Activated naive CD4-positive, alpha-beta T cell treated with Interleukin-2 at 50 U/mL for 16 hours (primary cell): ENCODE measurements at regions not wholly inside any gene's neighbourhood (a gene's known extent, or its start where the extent isn't known, plus 50 kb on each side); places are given as distances from the start of the nearest gene placed in this dataset.

ENCODE experiments used
- DNase-seq: peaks from one replicate; pipeline ENCODE4 v3.0.0-alpha.2; 2020

- no peak for DNase-seq
These were observed 179.1 kb upstream of the ZPLD1 start for GRCh38 chr3:102255736-102256135.

GRCh38 chr3:102258666-102259227, 176.1 kb upstream of the ZPLD1 start:
- no peak for DNase-seq

DNA sequence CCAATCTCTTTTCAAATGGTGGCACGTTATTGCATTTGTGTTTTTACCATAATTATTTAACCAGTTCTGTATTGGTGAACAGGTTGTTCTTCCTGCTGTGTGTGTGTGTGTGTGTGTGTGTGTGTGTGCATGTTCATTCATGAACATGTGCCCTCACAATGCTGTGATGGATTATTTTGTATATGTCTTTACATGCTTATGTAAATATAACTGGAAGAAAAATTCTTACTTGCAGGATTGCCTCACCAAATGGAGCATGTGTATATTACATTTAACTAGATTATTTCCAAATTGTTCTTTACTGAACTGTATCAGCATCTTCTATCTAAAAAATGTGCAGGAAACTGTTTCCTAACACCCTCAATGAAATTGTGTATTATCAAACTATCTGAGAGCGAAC, 175.2 kb upstream of the ZPLD1 start:
- DNase-seq, result no peak

DNA sequence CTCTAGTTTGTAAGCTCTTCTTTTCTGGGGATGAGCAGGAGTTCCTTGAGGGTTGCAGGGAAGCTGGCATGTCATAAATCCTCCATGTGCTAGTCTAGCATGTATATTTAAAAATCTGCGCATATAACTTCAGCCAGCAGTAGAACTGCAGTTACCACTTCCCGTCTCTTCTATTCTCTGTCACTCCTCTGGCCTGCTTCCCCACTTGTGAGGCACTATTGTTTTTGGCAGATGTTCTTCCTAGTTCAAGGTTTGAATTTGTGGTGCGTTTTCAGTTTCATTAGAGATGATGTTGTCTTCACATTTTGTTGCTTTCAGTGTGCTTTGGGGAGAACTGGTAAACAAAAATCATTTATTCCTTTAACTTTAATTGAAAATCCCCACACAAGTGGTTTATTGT, 169.1 kb upstream of the ZPLD1 start:
- DNase-seq, result no peak

DNA sequence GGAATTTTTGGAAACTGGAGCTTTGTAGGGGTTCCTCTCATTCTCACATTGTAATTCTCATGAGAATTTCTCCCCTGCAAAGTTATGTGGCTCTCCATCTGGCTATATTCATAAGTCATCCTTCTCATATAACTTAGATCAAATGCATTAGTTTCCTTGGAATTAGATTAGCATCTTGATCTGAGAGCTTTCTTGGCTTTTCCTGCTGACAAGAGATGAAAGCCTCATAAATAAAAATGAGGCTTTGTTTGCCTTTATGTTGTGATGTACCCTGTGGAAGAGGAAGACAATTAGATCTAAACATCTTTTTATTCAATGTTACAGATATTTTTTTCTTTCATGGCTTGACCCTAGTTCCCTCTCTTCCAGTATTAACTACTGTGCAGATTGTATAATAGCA, 165.4 kb upstream of the ZPLD1 start:
- DNase-seq, result no peak

DNA sequence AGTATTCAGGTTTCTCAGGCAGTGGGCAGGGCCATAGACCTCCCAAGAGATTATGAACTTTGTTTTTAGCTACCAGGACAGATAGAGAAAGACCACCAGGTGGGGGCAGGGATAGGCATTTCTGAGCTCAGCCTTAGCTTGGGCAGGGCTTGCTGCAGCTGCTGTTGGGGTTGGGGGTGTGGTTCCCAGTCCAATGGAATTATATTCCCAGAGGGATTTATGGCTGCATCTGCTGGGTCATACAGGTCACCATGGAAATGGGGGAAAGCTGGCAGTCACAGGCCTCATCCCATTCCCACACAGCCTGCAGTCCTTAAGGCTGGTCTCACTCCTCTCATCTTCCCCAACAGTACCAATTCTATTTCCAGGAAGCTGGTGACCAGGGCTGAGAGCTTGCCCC, 144.6 kb upstream of the ZPLD1 start:
- DNase-seq, result no peak

- no peak for DNase-seq
These were observed 139.1 kb upstream of the ZPLD1 start for GRCh38 chr3:102295756-102296155.

DNA sequence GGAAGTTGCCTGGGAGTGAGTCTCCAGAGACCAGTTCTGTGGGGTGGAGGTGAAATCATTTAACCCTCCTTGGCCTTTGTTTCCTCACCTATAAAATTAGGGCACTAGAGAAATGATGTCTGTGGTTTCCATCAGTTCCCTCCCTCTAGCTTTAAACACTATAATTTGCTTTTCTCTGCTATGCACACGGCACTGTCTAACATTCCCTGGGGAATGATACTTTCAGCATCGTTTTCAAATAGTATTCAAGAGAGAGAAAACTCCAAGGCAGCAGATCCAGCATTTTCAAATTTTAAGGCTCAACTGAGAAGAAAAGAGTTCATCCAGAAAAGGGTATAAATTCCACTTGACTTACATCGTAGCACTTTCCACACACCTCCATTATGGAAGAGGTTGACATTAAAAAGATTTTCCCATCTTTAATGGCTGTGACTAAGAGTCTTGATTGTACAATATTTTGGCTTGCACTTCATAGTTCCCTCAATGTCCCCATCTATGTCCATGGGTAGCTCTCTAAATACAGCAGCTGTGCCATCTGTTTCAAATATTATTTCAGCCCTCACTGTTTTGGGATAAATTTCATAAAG, 137.7 kb upstream of the ZPLD1 start:
- no peak for DNase-seq

GRCh38 chr3:102299125-102299877, 135.5 kb upstream of the ZPLD1 start:
- DNase-seq, result no peak

DNA sequence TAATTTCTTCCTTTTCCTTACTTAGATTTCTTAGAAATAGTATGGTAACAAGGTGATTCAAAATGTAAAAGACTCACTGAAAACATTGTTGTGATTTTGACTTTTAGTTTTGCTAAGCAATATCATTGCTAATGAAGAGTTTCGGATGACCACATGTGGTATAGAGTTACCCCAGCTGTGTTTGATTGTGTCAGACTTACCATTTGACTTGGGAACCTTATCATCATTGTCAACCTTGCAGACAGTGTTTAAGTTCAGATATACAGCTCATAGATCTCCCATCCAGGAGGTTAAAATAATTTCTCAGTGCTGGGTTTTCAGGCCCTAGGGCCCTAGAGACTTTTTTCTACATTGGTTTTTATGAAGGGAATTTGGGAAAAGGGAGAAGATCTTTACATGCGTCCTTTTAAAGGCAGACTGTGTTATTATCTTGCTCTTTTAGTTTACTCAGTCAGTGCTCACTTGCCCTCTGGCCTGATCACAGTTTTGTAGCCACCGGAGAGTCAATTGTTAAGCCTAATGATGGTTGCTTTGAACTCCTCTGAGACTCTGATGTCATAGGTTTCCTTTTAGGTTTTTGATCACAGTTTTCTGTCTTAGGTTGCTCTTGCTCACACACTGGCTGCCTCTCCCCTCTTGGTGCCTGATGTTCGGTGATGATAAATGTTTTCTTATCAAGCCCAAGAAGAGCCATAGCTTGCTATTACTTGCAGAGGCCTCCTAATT, 133.5 kb upstream of the ZPLD1 start:
- DNase-seq, result no peak

DNA sequence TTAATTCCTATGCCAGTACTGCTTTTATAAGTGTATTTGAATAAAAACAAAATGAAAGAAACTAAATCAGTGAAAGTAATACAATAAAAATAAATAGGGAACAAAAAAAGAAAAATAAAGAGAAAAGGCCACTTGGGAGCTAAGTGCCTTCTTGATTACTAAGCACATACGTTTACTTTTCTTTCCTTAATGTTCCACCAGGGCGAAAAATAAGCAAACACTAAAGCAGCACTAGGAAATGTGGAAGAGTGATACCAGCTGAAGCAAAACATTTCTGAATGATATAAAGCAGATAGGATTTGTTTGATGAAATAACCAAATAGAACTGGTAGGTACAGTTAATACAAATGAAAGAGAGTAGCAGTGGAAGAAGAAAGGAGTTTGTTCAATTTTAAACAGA, 132.8 kb upstream of the ZPLD1 start:
- no peak for DNase-seq

DNA sequence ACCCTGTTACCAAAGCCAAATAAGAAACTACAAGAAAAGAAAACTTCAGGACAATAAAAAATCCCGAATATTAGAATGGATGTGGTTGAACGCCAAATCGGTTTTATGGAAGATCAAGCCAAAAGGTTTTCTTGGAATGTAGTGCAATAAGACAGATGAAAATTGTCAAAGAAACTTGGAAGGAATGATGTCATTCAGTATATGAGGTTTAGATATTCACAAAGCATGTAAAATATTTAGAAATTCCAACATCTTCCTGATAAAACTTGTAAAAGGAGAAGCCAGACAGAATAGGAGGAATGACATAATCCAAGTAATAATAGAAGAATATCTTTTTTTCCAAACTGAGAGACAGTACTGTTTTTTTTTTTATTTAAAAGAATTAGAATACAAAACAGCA, 130.3 kb upstream of the ZPLD1 start:
- no peak for DNase-seq

GRCh38 chr3:102307442-102307841, 127.4 kb upstream of the ZPLD1 start:
- DNase-seq, result no peak

DNA sequence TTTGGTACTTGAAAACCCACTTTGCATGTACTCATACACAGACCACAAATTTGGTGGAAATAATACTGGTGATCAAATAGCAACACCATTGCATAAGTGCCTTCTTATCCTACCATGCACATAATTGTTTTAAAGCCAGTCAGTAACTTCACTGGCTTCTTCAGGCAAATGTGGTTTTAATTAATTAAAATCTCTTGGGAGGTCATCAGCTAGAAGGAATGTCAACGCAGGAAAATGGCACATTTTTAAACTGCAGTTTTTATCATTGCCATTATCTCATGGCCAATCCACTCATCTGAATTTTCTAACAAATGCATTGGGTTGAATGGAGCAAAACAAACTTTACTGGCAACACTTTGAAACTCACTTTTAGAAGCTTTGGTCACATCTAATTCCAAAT, 105.7 kb upstream of the ZPLD1 start:
- no peak for DNase-seq

DNA sequence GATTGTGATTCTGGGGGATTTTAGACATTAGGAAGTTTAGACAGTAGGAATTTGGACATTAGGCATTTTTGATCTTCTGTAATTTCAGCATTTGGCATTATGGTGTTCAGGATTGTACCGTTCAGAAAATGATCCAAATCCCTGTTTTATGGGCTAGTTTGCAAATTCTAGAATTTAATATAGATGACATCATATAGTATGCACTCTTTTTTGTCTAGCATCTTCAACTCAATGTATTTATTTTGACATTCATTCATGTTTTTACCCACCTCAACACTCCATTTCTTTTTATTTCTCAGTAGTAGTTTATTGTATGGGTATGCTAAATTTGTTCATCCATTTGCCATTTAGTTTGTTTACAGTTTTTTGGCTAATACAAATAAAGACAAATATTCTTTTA, 105.3 kb upstream of the ZPLD1 start:
- DNase-seq, result no peak

DNA sequence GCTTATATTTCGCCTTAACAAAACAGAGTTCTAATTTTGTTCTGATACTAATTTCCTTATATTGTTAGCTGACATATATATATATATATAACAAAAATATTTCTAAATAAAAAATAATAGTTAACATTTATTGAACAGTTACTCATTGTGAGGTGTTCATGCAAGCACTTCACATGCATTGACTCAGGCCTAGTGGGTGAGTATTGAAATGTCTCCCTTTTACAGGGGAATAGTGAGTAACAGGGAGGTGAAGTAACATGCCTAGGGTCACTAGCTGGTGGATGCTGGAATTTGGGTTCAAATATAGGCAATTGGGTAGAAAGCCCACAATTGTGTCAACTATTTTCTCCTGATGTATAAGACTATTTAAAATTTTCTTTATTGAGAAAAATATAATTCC, 102.6 kb upstream of the ZPLD1 start:
- DNase-seq, result no peak

DNA sequence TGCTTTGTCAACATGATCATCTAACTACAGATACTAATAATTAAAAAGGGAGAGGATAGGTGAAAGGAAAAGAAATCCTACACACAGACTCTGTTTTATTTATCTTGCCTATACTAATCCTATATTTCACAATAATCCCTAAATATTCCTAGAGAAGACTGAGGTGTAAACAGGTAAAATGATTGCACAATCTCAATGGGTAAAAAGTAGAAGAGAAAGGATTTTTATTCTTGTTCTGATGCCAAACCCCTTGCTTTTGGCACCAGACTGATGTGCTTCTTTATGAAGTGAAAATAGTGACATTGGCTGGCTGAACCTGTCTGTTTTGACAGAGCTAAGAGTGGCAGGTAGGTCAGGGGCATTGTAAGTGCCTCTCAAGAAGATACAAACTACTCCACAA, 101.9 kb upstream of the ZPLD1 start:
- DNase-seq, result no peak

GRCh38 chr3:102336130-102336529, 98.7 kb upstream of the ZPLD1 start:
- no peak for DNase-seq

DNA sequence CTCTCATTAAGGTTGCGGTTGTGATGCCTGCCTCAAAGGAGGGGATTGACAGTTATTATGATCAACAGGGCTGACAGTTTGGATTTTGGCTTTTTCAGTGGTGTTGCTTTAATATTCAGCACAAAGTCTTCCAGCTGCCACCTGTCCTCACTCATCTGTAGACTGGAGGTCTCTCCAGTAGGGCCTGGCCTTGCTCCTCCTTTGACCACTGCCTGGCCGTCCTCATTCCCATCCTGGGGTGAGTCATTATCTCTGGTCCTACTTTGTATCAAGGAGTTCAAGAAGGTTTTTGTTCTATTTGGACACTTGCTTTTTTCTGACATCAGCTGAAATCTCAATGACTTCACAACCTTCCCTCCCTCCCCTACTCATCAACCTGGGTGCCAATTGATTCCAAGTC, 95.1 kb upstream of the ZPLD1 start:
- DNase-seq, result no peak

DNA sequence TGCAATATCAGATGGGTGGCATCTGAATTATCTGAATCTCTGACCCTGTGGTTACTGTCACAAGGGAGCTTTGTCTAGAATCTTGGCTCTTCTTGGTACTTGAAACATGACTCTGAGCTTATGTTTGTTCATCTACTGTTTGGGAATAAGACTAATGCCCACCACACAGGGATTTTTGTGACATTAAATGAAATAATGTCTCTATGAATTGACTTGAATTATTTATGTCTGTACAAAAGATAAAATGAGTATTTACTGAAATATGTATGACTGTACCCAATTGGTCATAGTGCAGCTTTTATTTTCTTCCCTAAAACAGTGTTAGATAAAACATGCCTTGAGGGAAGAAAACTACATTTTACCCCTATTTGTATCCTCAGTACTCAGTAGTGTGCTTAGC, 87.9 kb upstream of the ZPLD1 start:
- DNase-seq, result no peak

GRCh38 chr3:102348904-102349303, 85.9 kb upstream of the ZPLD1 start:
- DNase-seq, result no peak

- DNase-seq, result no peak
These were observed 81.7 kb upstream of the ZPLD1 start for GRCh38 chr3:102353148-102353547.

- DNase-seq, result no peak
These were observed 81.0 kb upstream of the ZPLD1 start for GRCh38 chr3:102353805-102354204.
